AG10803 (cell line): ENCODE measurements at regions not wholly inside any gene's neighbourhood (a gene's known extent, or its start where the extent isn't known, plus 50 kb on each side); places are given as distances from the start of the nearest gene placed in this dataset.

Experiments used
- DNase-seq: peaks from one replicate; pipeline ENCODE4 v3.0.0; 2010; ENCODE audit warnings: low read depth
- H3K4me3 ChIP-seq: 2 replicates; pipeline ENCODE4 v1.5.1; 2011; ENCODE audit warnings: mild to moderate bottlenecking, low read length, control low read depth
- TF ChIP-seq, protein P1 (sequence below): conservative IDR thresholded peaks from 2 replicates; pipeline ENCODE4 v1.5.1; 2011; ENCODE audit warnings: mild to moderate bottlenecking, low read length, control low read depth, inconsistent platforms

- TF ChIP-seq, protein P1, sequence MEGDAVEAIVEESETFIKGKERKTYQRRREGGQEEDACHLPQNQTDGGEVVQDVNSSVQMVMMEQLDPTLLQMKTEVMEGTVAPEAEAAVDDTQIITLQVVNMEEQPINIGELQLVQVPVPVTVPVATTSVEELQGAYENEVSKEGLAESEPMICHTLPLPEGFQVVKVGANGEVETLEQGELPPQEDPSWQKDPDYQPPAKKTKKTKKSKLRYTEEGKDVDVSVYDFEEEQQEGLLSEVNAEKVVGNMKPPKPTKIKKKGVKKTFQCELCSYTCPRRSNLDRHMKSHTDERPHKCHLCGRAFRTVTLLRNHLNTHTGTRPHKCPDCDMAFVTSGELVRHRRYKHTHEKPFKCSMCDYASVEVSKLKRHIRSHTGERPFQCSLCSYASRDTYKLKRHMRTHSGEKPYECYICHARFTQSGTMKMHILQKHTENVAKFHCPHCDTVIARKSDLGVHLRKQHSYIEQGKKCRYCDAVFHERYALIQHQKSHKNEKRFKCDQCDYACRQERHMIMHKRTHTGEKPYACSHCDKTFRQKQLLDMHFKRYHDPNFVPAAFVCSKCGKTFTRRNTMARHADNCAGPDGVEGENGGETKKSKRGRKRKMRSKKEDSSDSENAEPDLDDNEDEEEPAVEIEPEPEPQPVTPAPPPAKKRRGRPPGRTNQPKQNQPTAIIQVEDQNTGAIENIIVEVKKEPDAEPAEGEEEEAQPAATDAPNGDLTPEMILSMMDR, result no peak
- H3K4me3 ChIP-seq, result no peak overlapping the region
- no peak for DNase-seq
Observed at GRCh38 chr2:88258208-88258607, 88.1 kb downstream of the THNSL2 start.

GRCh38 chr2:88254437-88255091 is 84.4 kb downstream of the THNSL2 start:
- TF ChIP-seq, protein P1, result no peak
- no peak for DNase-seq
- H3K4me3 ChIP-seq, result no peak overlapping the region

DNA sequence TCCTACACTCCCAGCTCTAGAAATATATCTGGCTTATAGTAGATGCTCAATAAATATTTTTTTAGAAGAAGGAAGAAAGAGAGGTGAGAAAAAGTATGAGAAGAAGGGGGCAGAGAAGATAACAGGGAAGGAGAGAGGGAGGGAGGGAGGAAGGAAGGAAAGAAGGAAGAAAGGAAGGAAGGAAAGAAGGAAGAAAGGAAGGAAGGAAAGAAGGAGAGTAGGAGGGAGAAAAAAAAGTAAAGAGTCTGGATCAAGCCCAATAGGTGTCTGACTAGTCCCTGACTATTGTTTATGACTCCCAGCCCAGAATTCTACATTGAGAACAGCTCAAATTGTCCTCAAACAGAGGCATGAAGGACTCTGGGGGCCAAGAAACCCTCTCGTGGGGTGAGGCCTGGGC is 83.9 kb downstream of the THNSL2 start:
- H3K4me3 ChIP-seq, result no peak overlapping the region
- TF ChIP-seq, protein P1, result no peak
- no peak for DNase-seq

- no peak overlapping the region for H3K4me3 ChIP-seq
- DNase-seq, result no peak
- TF ChIP-seq, protein P1, result no peak
Observed at GRCh38 chr2:88253375-88253774, 83.2 kb downstream of the THNSL2 start.

DNA sequence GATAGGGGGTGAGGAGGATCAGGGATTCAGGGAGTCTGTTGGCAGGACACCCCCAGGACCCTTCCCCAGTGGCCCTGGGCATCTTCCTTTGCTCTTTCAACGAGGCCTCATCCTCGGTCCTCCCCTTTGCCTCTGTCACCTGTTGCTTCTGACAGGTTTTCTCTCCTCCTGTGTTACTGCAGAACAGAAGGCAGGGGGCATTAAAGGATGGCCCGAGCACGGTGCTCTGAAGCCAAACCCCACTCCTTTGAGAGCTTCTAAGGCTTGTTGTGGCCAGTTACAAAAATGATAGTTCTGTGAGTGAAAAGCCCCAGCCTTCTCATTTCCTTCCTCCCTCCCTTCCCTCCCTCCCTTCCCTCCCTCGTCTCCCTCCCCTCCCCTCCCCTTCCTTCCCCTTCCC is 82.5 kb downstream of the THNSL2 start:
- TF ChIP-seq, protein P1, result no peak
- H3K4me3 ChIP-seq, result no peak overlapping the region
- no peak for DNase-seq

GRCh38 chr2:88252111-88252510 is 82.0 kb downstream of the THNSL2 start:
- DNase-seq, result no peak
- TF ChIP-seq, protein P1, result no peak
- no peak overlapping the region for H3K4me3 ChIP-seq

GRCh38 chr2:88250404-88250803 is 80.3 kb downstream of the THNSL2 start:
- no peak overlapping the region for H3K4me3 ChIP-seq
- TF ChIP-seq, protein P1, result no peak
- DNase-seq, result no peak
